ENCODE measurements at regions not wholly inside any gene's neighbourhood (a gene's known extent, or its start where the extent isn't known, plus 50 kb on each side); places are given as distances from the start of the nearest gene placed in this dataset.

- no peaks in the 10 kb centered on the region for H3K27me3 ChIP-seq (ENCODE audit: low read length)
- POLR2A ChIA-PET (ENCODE audit: unreplicated experiment) = no interaction called here
- H3K4me2 ChIP-seq (ENCODE audit: low read length) = no peak overlapping the region
- no peaks in the 10 kb centered on the region for H3K4me1 ChIP-seq (ENCODE audit: insufficient read depth, low read length)
- no peaks in the 10 kb centered on the region for H3K9me2 ChIP-seq (replicated peaks; ENCODE audit: low read length)
- intact Hi-C loops (cut with micrococcal nuclease) = no loop called here
- no peak for ATAC-seq
- no peaks in the 10 kb centered on the region for H4K20me1 ChIP-seq (ENCODE audit: low read length)
- H2AFZ ChIP-seq (ENCODE audit: low read length) = no peak overlapping the region
- DNase-seq = no peak
- no peak overlapping the region for H3K4me3 ChIP-seq (ENCODE audit: low read length)
- no TSS peak for BruUV-seq (replicated peaks)
- H3K9me3 ChIP-seq (ENCODE audit: low read length) = peaks cover 3% of the 10 kb centered on the region; the same call in 1 of the 2 replicates
- H3F3A ChIP-seq (ENCODE audit: low read length, unreplicated experiment) = no peaks in the 10 kb centered on the region
- H3K27ac ChIP-seq (ENCODE audit: low read length) = no peak overlapping the region
- no peak overlapping the region for H3K9ac ChIP-seq (ENCODE audit: low read length)
- no peaks in the 10 kb centered on the region for H3K36me3 ChIP-seq (ENCODE audit: low read depth, low read length)
- TF ChIP-seq CTCF (conservative IDR thresholded peaks at IDR 0.05; ENCODE audit: low read depth, low read length) (no peak), EZH2 (IDR thresholded peaks at IDR 0.05; ENCODE audit: low read length, unreplicated experiment) (no peak), EZH2phosphoT487 (IDR thresholded peaks at IDR 0.05; ENCODE audit: borderline replicate concordance, low read length) (no peak)
- CTCF ChIA-PET = no interaction called here
- H3K79me2 ChIP-seq (ENCODE audit: low read length) = no peaks in the 10 kb centered on the region
Observed at GRCh38 chr6:4242601-4243000, 107.2 kb upstream of the ECI2 start.

DNA sequence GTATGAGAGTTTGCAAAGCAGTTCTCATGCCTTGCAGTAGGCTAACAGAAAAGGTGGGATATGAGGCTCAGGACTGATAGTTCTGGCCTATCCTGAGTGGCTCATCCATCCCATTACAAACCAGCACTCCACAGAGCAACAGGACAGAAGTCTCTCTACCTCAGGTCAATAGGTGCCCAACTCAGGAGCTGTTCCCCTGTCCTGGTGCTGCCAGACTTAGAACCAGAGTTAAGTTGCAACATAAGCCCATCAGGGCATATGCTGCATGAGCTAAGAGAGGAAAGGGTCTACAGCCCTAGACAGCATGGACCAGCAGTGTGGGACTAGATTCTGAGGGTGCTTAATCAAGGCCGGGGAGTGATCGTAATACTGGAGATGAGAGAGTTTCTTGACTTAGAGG lies 104.8 kb upstream of the ECI2 start:
- Histone ChIP-seq H3K79me2 (ENCODE audit: low read length) (no peaks in the 10 kb centered on the region), H2AFZ (ENCODE audit: low read length) (no peak overlapping the region), H3K9me2 (replicated peaks; ENCODE audit: low read length) (no peaks in the 10 kb centered on the region), H3F3A (ENCODE audit: low read length, unreplicated experiment) (no peaks in the 10 kb centered on the region), H3K27me3 (ENCODE audit: low read length) (no peaks in the 10 kb centered on the region), H3K9ac (ENCODE audit: low read length) (no peak overlapping the region), H4K20me1 (ENCODE audit: low read length) (no peaks in the 10 kb centered on the region), H3K4me1 (ENCODE audit: insufficient read depth, low read length) (no peaks in the 10 kb centered on the region), H3K36me3 (ENCODE audit: low read depth, low read length) (no peaks in the 10 kb centered on the region), H3K4me3 (ENCODE audit: low read length) (no peak overlapping the region), H3K4me2 (ENCODE audit: low read length) (no peak overlapping the region), H3K27ac (ENCODE audit: low read length) (no peak overlapping the region), H3K9me3 (ENCODE audit: low read length) (no peaks in the 10 kb centered on the region)
- BruUV-seq (replicated peaks) = no TSS peak
- ChIA-PET CTCF (no interaction called here), POLR2A (ENCODE audit: unreplicated experiment) (no interaction called here)
- TF ChIP-seq CTCF (conservative IDR thresholded peaks at IDR 0.05; ENCODE audit: low read depth, low read length) (no peak), EZH2 (IDR thresholded peaks at IDR 0.05; ENCODE audit: low read length, unreplicated experiment) (no peak), EZH2phosphoT487 (IDR thresholded peaks at IDR 0.05; ENCODE audit: borderline replicate concordance, low read length) (no peak)
- no peak for ATAC-seq
- intact Hi-C loops (cut with micrococcal nuclease) = no loop called here
- no peak for DNase-seq

- intact Hi-C loops (cut with micrococcal nuclease) = no loop called here
- no peak overlapping the region for H3K4me3 ChIP-seq (ENCODE audit: low read length)
- POLR2A ChIA-PET (ENCODE audit: unreplicated experiment) = no interaction called here
Observed at GRCh38 chr6:4225161-4225872, 89.9 kb upstream of the ECI2 start.

More at GRCh38 chr6:4225161-4225872, 89.9 kb upstream of the ECI2 start:
- no peaks in the 10 kb centered on the region for H4K20me1 ChIP-seq (ENCODE audit: low read length)
- H3K9ac ChIP-seq (ENCODE audit: low read length) = no peak overlapping the region
- H3K27me3 ChIP-seq (ENCODE audit: low read length) = no peaks in the 10 kb centered on the region
- ATAC-seq = no peak
- H3K9me3 ChIP-seq (ENCODE audit: low read length) = no peaks in the 10 kb centered on the region
- no peak overlapping the region for H3K27ac ChIP-seq (ENCODE audit: low read length)
- TF ChIP-seq EZH2phosphoT487 (IDR thresholded peaks at IDR 0.05; ENCODE audit: borderline replicate concordance, low read length) (no peak), EZH2 (IDR thresholded peaks at IDR 0.05; ENCODE audit: low read length, unreplicated experiment) (no peak), CTCF (conservative IDR thresholded peaks at IDR 0.05; ENCODE audit: low read depth, low read length) (peak; percentile 27; the same call in 1 of the 2 replicates)
- no peaks in the 10 kb centered on the region for H3K4me1 ChIP-seq (ENCODE audit: insufficient read depth, low read length)
- no peaks in the 10 kb centered on the region for H3K79me2 ChIP-seq (ENCODE audit: low read length)
- no peaks in the 10 kb centered on the region for H3K36me3 ChIP-seq (ENCODE audit: low read depth, low read length)
- no peaks in the 10 kb centered on the region for H3F3A ChIP-seq (ENCODE audit: low read length, unreplicated experiment)
- no TSS peak for BruUV-seq (replicated peaks)
- CTCF ChIA-PET = interaction anchor here (0.6 kb wide), 1 partner anchor 291 kb away, joined by 4 read pairs; no protein-coding TSS in a partner anchor
- no peaks in the 10 kb centered on the region for H3K9me2 ChIP-seq (replicated peaks; ENCODE audit: low read length)
- DNase-seq = no peak
- no peak overlapping the region for H3K4me2 ChIP-seq (ENCODE audit: low read length)
- no peak overlapping the region for H2AFZ ChIP-seq (ENCODE audit: low read length)
